ENCODE measurements at regions not wholly inside any gene's neighbourhood (a gene's known extent, or its start where the extent isn't known, plus 50 kb on each side); places are given as distances from the start of the nearest gene placed in this dataset.

DNA sequence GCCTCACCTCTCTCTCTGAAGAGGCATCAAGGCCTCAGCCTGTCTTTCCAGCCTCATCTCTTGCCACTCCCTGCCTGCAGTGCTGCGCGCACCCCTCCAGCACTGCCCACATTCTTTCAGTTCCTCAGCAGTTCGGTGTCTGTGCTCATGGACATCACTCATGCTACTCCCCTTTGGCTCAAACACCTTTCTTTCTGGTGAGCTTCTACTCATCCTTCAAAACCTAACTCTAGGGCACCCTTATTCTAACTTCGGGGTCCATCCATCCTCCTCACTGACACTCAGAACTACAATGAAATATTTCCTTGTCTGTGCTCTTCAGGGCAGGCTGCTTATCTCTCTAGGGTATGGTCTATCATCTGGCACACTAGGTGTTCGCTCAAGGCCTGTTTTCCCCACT, 169.9 kb upstream of the BMPER start:
- Histone ChIP-seq H3K4me1 (ENCODE audit: insufficient read depth) (peaks cover 6% of the 10 kb centered on the region), H3K36me3 (no peaks in the 10 kb centered on the region), H3K4me3 (no peak overlapping the region), H3K27me3 (no peaks in the 10 kb centered on the region), H3K27ac (no peak overlapping the region), H3K9me3 (no peaks in the 10 kb centered on the region)
- TF ChIP-seq, protein P1, sequence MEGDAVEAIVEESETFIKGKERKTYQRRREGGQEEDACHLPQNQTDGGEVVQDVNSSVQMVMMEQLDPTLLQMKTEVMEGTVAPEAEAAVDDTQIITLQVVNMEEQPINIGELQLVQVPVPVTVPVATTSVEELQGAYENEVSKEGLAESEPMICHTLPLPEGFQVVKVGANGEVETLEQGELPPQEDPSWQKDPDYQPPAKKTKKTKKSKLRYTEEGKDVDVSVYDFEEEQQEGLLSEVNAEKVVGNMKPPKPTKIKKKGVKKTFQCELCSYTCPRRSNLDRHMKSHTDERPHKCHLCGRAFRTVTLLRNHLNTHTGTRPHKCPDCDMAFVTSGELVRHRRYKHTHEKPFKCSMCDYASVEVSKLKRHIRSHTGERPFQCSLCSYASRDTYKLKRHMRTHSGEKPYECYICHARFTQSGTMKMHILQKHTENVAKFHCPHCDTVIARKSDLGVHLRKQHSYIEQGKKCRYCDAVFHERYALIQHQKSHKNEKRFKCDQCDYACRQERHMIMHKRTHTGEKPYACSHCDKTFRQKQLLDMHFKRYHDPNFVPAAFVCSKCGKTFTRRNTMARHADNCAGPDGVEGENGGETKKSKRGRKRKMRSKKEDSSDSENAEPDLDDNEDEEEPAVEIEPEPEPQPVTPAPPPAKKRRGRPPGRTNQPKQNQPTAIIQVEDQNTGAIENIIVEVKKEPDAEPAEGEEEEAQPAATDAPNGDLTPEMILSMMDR (IDR thresholded peaks at IDR 0.05): no peak
- TF ChIP-seq EP300 (IDR thresholded peaks at IDR 0.05) (no peak), POLR2A (IDR thresholded peaks at IDR 0.05) (no peak)
- DNase-seq: no peak
- intact Hi-C loops (cut with DNase I): no loop called here
- 81 to 98% (median 94%) methylated on average over 5 of the region's 5 CpGs for WGBS, 3 donors

DNA sequence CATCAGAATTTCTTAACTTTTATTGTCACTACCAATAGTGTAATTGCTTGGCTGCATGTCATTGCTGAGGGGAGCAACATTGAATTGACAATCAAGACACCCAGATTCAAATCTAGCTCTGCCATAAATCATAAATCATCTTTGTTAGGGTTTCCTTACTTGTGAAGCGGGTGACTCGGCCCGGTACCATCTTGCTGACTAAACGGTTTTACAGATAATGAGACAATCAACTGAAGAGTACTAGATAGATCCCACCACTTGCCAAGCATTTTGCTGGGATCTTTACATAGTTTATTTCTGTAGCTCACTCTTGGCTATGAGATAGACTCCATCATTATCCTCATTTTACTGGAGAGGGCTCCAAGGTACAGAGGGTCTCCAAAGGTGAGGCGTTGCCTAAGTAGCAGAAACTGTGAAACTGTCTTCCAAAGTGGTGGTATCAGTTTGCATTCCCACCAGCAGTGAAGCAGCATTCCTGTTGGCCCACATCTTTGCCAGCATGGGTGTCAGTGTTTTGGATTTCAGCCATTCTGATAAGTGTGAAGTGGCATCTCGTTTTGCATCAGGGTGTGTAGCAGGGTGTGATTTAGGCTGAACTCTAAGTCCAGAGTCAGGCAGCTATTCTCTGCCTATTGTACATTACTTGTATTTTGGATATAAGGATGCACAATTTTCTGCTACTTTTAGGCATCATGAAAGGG, 168.7 kb upstream of the BMPER start:
- TF ChIP-seq EP300 (IDR thresholded peaks at IDR 0.05) (no peak), POLR2A (IDR thresholded peaks at IDR 0.05) (no peak)
- TF ChIP-seq, protein P1 (IDR thresholded peaks at IDR 0.05): no peak
- Histone ChIP-seq H3K9me3 (no peaks in the 10 kb centered on the region), H3K27me3 (no peaks in the 10 kb centered on the region), H3K4me3 (no peak overlapping the region), H3K4me1 (ENCODE audit: insufficient read depth) (peaks cover 6% of the 10 kb centered on the region), H3K27ac (no peak overlapping the region), H3K36me3 (no peaks in the 10 kb centered on the region)
- no peak for DNase-seq
- intact Hi-C loops (cut with DNase I): no loop called here
- 76 to 88% (median 80%) methylated on average over 6 of the region's 6 CpGs for WGBS, 3 donors

DNA sequence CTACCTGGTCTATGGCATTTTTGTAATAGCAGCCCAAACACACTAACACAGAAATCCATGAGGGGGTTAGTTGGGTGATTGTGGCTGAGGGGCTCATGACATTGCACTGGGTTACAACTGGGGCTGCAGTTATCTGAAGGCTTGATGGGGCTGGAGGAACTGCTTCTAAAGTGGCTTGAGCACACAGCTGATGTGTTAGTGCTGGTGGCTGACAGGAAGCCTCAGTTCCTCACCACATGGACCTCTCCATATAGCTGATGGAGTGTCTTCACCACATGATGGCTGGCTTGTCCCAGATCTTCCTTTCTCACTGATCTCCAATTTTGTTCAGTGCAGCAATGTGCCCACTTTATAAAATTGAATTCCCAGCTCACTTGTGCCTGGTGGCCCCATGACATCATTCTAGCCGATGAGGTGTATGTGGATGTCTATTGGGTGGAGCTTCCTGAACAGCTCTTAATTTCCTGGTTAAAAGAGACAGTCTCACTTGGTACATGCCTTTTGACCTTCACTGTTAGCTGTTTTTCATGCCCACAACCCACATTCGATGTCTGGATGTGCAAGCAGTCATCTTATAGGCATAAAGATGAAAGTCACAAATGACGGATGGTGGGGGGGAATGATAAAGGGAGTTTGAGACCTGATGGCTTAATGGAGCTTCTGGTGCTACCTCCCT, 166.9 kb upstream of the BMPER start:
- no peak overlapping the region for H3K27ac ChIP-seq
- peaks cover 6% of the 10 kb centered on the region for H3K4me1 ChIP-seq (ENCODE audit: insufficient read depth)
- no peaks in the 10 kb centered on the region for H3K27me3 ChIP-seq
- intact Hi-C loops (cut with DNase I): no loop called here
- H3K36me3 ChIP-seq: no peaks in the 10 kb centered on the region
- H3K4me3 ChIP-seq: no peak overlapping the region
- H3K9me3 ChIP-seq: no peaks in the 10 kb centered on the region
- 75 to 89% (median 89%) methylated on average over 3 of the region's 3 CpGs for WGBS, 3 donors
- no peak for DNase-seq
- TF ChIP-seq, protein P1 (IDR thresholded peaks at IDR 0.05): no peak
- TF ChIP-seq EP300 (IDR thresholded peaks at IDR 0.05): no peak
- TF ChIP-seq POLR2A (IDR thresholded peaks at IDR 0.05): no peak

- intact Hi-C loops (cut with DNase I): no loop called here
- Histone ChIP-seq H3K4me1 (ENCODE audit: insufficient read depth) (peaks cover 2% of the 10 kb centered on the region), H3K4me3 (no peak overlapping the region), H3K27me3 (no peaks in the 10 kb centered on the region), H3K27ac (no peak overlapping the region), H3K9me3 (no peaks in the 10 kb centered on the region), H3K36me3 (no peaks in the 10 kb centered on the region)
- no peak for TF ChIP-seq EP300 (IDR thresholded peaks at IDR 0.05)
- no peak for DNase-seq
- WGBS, 3 donors: 81 to 92% (median 91%) methylated on average over 4 of the region's 4 CpGs
These were observed 166.1 kb upstream of the BMPER start for GRCh38 chr7:33739286-33739685.

GRCh38 chr7:33742521-33742920, 162.8 kb upstream of the BMPER start:
- Histone ChIP-seq H3K27ac (no peak overlapping the region), H3K36me3 (no peaks in the 10 kb centered on the region), H3K4me1 (ENCODE audit: insufficient read depth) (no peaks in the 10 kb centered on the region), H3K9me3 (no peaks in the 10 kb centered on the region), H3K4me3 (no peak overlapping the region), H3K27me3 (no peaks in the 10 kb centered on the region)
- no peak for DNase-seq
- WGBS, 3 donors: 76 to 86% (median 79%) methylated on average over 6 of the region's 6 CpGs
- no peak for TF ChIP-seq EP300 (IDR thresholded peaks at IDR 0.05)
- TF ChIP-seq POLR2A (IDR thresholded peaks at IDR 0.05): no peak
- TF ChIP-seq, protein P1 (IDR thresholded peaks at IDR 0.05): no peak
- intact Hi-C loops (cut with DNase I): no loop called here
